ENCODE measurements at regions not wholly inside any gene's neighbourhood (a gene's known extent, or its start where the extent isn't known, plus 50 kb on each side); places are given as distances from the start of the nearest gene placed in this dataset.

GRCh38 chrX:39582091-39582490 is 515.7 kb downstream of the BCOR start:
- ATAC-seq, result no peak
- no peak for DNase-seq
- Histone ChIP-seq H3K27ac (no peak overlapping the region), H3K27me3 (ENCODE audit: low read depth) (no peaks in the 10 kb centered on the region), H3K4me1 (no peaks in the 10 kb centered on the region), H3K9me3 (no peaks in the 10 kb centered on the region), H3K36me3 (no peaks in the 10 kb centered on the region), H3K4me3 (no peak overlapping the region)
- no peak for TF ChIP-seq CTCF (IDR thresholded peaks at IDR 0.05)
- intact Hi-C loops (cut with DNase I), result no loop called here

DNA sequence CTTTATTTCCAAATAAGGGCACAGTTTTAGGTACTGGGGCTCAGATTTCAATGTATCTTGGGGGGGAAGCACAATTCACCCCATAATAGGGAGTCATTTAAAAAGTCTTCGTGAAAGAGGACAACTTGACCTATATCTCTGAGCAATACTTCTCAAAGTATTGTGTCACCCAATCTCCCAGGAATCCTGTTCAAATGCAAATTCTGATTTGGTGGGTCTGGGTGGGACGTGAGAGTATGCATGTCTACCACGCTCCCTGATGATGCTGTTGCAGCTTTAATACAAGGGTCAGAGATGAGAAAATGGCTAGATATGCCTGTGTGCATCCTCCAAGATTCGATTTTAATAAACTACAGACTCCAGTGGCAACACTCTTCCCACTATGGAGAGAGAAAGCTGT is 514.8 kb downstream of the BCOR start:
- Histone ChIP-seq H3K4me3 (no peak overlapping the region), H3K4me1 (no peaks in the 10 kb centered on the region), H3K27ac (no peak overlapping the region), H3K36me3 (no peaks in the 10 kb centered on the region), H3K27me3 (ENCODE audit: low read depth) (no peaks in the 10 kb centered on the region), H3K9me3 (no peaks in the 10 kb centered on the region)
- ATAC-seq, result no peak
- no peak for TF ChIP-seq CTCF (IDR thresholded peaks at IDR 0.05)
- no peak for DNase-seq
- intact Hi-C loops (cut with DNase I), result no loop called here

GRCh38 chrX:39585808-39586207 is 511.9 kb downstream of the BCOR start:
- intact Hi-C loops (cut with DNase I), result no loop called here
- no peak overlapping the region for H3K27ac ChIP-seq
- ATAC-seq (no peak), DNase-seq (no peak)
- no peaks in the 10 kb centered on the region for H3K27me3 ChIP-seq (ENCODE audit: low read depth)
- H3K4me3 ChIP-seq, result no peak overlapping the region
- no peaks in the 10 kb centered on the region for H3K9me3 ChIP-seq
- no peaks in the 10 kb centered on the region for H3K4me1 ChIP-seq
- no peak for TF ChIP-seq CTCF (IDR thresholded peaks at IDR 0.05)
- H3K36me3 ChIP-seq, result no peaks in the 10 kb centered on the region

GRCh38 chrX:39586359-39586758 is 511.4 kb downstream of the BCOR start:
- ATAC-seq (no peak), DNase-seq (no peak)
- intact Hi-C loops (cut with DNase I), result no loop called here
- no peak overlapping the region for H3K4me3 ChIP-seq
- H3K4me1 ChIP-seq, result no peaks in the 10 kb centered on the region
- H3K27ac ChIP-seq, result no peak overlapping the region
- TF ChIP-seq CTCF (IDR thresholded peaks at IDR 0.05), result no peak
- no peaks in the 10 kb centered on the region for H3K36me3 ChIP-seq
- H3K27me3 ChIP-seq (ENCODE audit: low read depth), result no peaks in the 10 kb centered on the region
- H3K9me3 ChIP-seq, result no peaks in the 10 kb centered on the region

GRCh38 chrX:39591099-39591498 is 506.7 kb downstream of the BCOR start:
- ATAC-seq, result no peak
- intact Hi-C loops (cut with DNase I), result no loop called here
- H3K36me3 ChIP-seq, result no peaks in the 10 kb centered on the region
- H3K9me3 ChIP-seq, result no peaks in the 10 kb centered on the region
- no peak overlapping the region for H3K4me3 ChIP-seq
- no peaks in the 10 kb centered on the region for H3K4me1 ChIP-seq
- H3K27me3 ChIP-seq (ENCODE audit: low read depth), result no peaks in the 10 kb centered on the region
- DNase-seq, result no peak
- no peak overlapping the region for H3K27ac ChIP-seq
- no peak for TF ChIP-seq CTCF (IDR thresholded peaks at IDR 0.05)

DNA sequence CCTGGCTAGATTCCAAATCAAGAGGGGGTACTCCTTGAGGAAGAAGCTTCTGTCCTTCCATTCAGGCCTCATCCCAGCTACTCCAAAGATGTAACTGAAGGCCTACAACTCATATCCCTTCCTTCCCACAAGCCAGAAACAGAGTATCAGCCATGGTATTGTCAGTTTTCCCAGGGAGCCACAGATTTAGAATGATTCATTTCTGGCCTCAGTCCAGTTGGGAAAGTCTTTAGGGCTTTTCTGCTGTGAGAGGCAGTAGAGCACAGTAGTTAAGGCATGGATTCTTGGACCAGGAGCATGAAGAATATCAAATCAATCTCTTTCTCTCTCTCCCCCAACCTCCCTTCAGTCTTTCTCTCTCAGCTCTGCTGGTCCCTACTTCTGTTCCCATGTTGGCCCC is 505.0 kb downstream of the BCOR start:
- no peaks in the 10 kb centered on the region for H3K27me3 ChIP-seq (ENCODE audit: low read depth)
- ATAC-seq (no peak), DNase-seq (no peak)
- H3K4me1 ChIP-seq, result no peaks in the 10 kb centered on the region
- no peak overlapping the region for H3K4me3 ChIP-seq
- H3K27ac ChIP-seq, result no peak overlapping the region
- H3K9me3 ChIP-seq, result no peaks in the 10 kb centered on the region
- no peaks in the 10 kb centered on the region for H3K36me3 ChIP-seq
- intact Hi-C loops (cut with DNase I), result no loop called here
- TF ChIP-seq CTCF (IDR thresholded peaks at IDR 0.05), result no peak

Measured in lower lobe of right lung (tissue), 2 donors.